Subcutaneous abdominal adipose tissue (tissue), 5 donors: ENCODE measurements at regions not wholly inside any gene's neighbourhood (a gene's known extent, or its start where the extent isn't known, plus 50 kb on each side); places are given as distances from the start of the nearest gene placed in this dataset.

Source experiments
- H3K27ac ChIP-seq: one replicate; pipeline ENCODE4 v1.7.0; 2013; ENCODE audit warnings: low read depth, mild to moderate bottlenecking, inconsistent platforms, low read length, moderate library complexity
- H3K27me3 ChIP-seq, 5 donors: one replicate each; pipeline ENCODE4 v1.7.0; 2013; ENCODE audit warnings: low read length in 5 of 5, inconsistent platforms in 1 of 5; ENCODE audit not compliant: control insufficient read depth in 5 of 5, insufficient read depth in 4 of 5
- H3K36me3 ChIP-seq, 5 donors: one replicate each; pipeline ENCODE4 v1.7.0; 2013; ENCODE audit warnings: low read length in 5 of 5; ENCODE audit not compliant: control insufficient read depth in 5 of 5, insufficient read depth in 5 of 5
- H3K4me1 ChIP-seq, 5 donors: one replicate each; pipeline ENCODE4 v1.7.0; 2013; ENCODE audit warnings: low read length in 5 of 5, mild to moderate bottlenecking in 3 of 5, moderate library complexity in 1 of 5; ENCODE audit not compliant: control insufficient read depth in 5 of 5, insufficient read depth in 5 of 5
- H3K4me3 ChIP-seq, 5 donors: one replicate each; pipeline ENCODE4 v1.7.0; 2013; ENCODE audit warnings: low read length in 5 of 5, low read depth in 1 of 5
- H3K9ac ChIP-seq, 5 donors: one replicate each; pipeline ENCODE4 v1.7.0; 2013; ENCODE audit warnings: low read length in 5 of 5, mild to moderate bottlenecking in 4 of 5, moderate library complexity in 3 of 5
- H3K9me3 ChIP-seq, 5 donors: one replicate each; pipeline ENCODE4 v1.7.0; 2013; ENCODE audit warnings: low read length in 5 of 5; ENCODE audit not compliant: control insufficient read depth in 5 of 5
- donor health status: healthy.
- donor health status: healthy.
- donor health status: healthy.
- donor health status: healthy.
- donor health status: healthy.

- Histone ChIP-seq H3K9ac (no peak overlapping the region), H3K27me3 (peaks cover 0 to 2% (median 0%) of the 10 kb centered on the region in 5 donors), H3K36me3 (no peaks in the 10 kb centered on the region), H3K27ac (no peak overlapping the region), H3K9me3 (peaks cover 0 to 2% (median 0%) of the 10 kb centered on the region in 5 donors), H3K4me3 (no peak overlapping the region), H3K4me1 (peaks cover 0 to 8% (median 4%) of the 10 kb centered on the region in 5 donors)
Measured at GRCh38 chr11:19567996-19568395, 144.6 kb upstream of the NAV2 start.

GRCh38 chr11:19566583-19567379 is 145.9 kb upstream of the NAV2 start:
- Histone ChIP-seq H3K27me3 (peaks cover 0 to 2% (median 0%) of the 10 kb centered on the region in 5 donors), H3K4me1 (peaks cover 0 to 8% (median 4%) of the 10 kb centered on the region in 5 donors), H3K27ac (no peak overlapping the region), H3K36me3 (no peaks in the 10 kb centered on the region), H3K4me3 (no peak overlapping the region), H3K9ac (no peak overlapping the region), H3K9me3 (peaks cover 0 to 2% (median 0%) of the 10 kb centered on the region in 5 donors)

GRCh38 chr11:19565639-19566038 is 147.0 kb upstream of the NAV2 start:
- no peak overlapping the region for H3K27ac ChIP-seq
- H3K9me3 ChIP-seq, result no peaks in the 10 kb centered on the region
- H3K36me3 ChIP-seq, result no peaks in the 10 kb centered on the region
- peaks cover 0 to 2% (median 0%) of the 10 kb centered on the region in 5 donors for H3K27me3 ChIP-seq
- H3K4me3 ChIP-seq, result no peak overlapping the region
- H3K9ac ChIP-seq, result no peak overlapping the region
- H3K4me1 ChIP-seq, result peaks cover 0 to 8% (median 4%) of the 10 kb centered on the region in 5 donors

- Histone ChIP-seq H3K4me3 (no peak overlapping the region), H3K9ac (no peak overlapping the region)
Measured at GRCh38 chr11:19562156-19562555, 150.5 kb upstream of the NAV2 start.

GRCh38 chr11:19561011-19561410 is 151.6 kb upstream of the NAV2 start:
- H3K27me3 ChIP-seq, result peaks cover 0 to 7% (median 0%) of the 10 kb centered on the region in 5 donors
- no peak overlapping the region for H3K9ac ChIP-seq
- peaks cover 0 to 8% (median 4%) of the 10 kb centered on the region in 5 donors for H3K4me1 ChIP-seq
- no peaks in the 10 kb centered on the region for H3K9me3 ChIP-seq
- no peak overlapping the region for H3K27ac ChIP-seq
- no peak overlapping the region for H3K4me3 ChIP-seq
- no peaks in the 10 kb centered on the region for H3K36me3 ChIP-seq

More at GRCh38 chr11:19562156-19562555, 150.5 kb upstream of the NAV2 start:
- Histone ChIP-seq H3K4me1 (peaks cover 0 to 8% (median 4%) of the 10 kb centered on the region in 5 donors), H3K36me3 (no peaks in the 10 kb centered on the region), H3K9me3 (no peaks in the 10 kb centered on the region), H3K27ac (no peak overlapping the region), H3K27me3 (peaks cover 0 to 7% (median 0%) of the 10 kb centered on the region in 5 donors)

GRCh38 chr11:19560156-19560555 is 152.5 kb upstream of the NAV2 start:
- H3K4me1 ChIP-seq, result peaks cover 0 to 8% (median 4%) of the 10 kb centered on the region in 5 donors
- H3K9me3 ChIP-seq, result no peaks in the 10 kb centered on the region
- peaks cover 0 to 7% (median 0%) of the 10 kb centered on the region in 5 donors for H3K27me3 ChIP-seq
- H3K4me3 ChIP-seq, result no peak overlapping the region
- H3K36me3 ChIP-seq, result no peaks in the 10 kb centered on the region
- no peak overlapping the region for H3K9ac ChIP-seq
- no peak overlapping the region for H3K27ac ChIP-seq

- Histone ChIP-seq H3K27me3 (peaks cover 0 to 7% (median 0%) of the 10 kb centered on the region in 5 donors), H3K4me3 (no peak overlapping the region), H3K27ac (no peak overlapping the region), H3K36me3 (no peaks in the 10 kb centered on the region), H3K9me3 (no peaks in the 10 kb centered on the region), H3K9ac (no peak overlapping the region), H3K4me1 (peaks cover 0 to 8% (median 4%) of the 10 kb centered on the region in 5 donors)
Measured at GRCh38 chr11:19559746-19560145, 152.9 kb upstream of the NAV2 start.

- no peak overlapping the region for H3K9ac ChIP-seq
Measured at GRCh38 chr11:19558189-19558986, 154.2 kb upstream of the NAV2 start.

GRCh38 chr11:19557720-19558140 is 154.9 kb upstream of the NAV2 start:
- H3K9me3 ChIP-seq, result no peaks in the 10 kb centered on the region
- H3K27me3 ChIP-seq, result peaks cover 0 to 7% (median 0%) of the 10 kb centered on the region in 5 donors
- H3K9ac ChIP-seq, result no peak overlapping the region
- H3K4me1 ChIP-seq, result peaks cover 0 to 7% (median 3%) of the 10 kb centered on the region in 5 donors
- no peak overlapping the region for H3K27ac ChIP-seq
- H3K36me3 ChIP-seq, result no peaks in the 10 kb centered on the region
- no peak overlapping the region for H3K4me3 ChIP-seq

More at GRCh38 chr11:19558189-19558986, 154.2 kb upstream of the NAV2 start:
- no peak overlapping the region for H3K4me3 ChIP-seq
- H3K36me3 ChIP-seq, result no peaks in the 10 kb centered on the region
- peaks cover 0 to 4% (median 3%) of the 10 kb centered on the region in 5 donors for H3K4me1 ChIP-seq
- no peaks in the 10 kb centered on the region for H3K9me3 ChIP-seq
- peaks cover 0 to 7% (median 0%) of the 10 kb centered on the region in 5 donors for H3K27me3 ChIP-seq
- no peak overlapping the region for H3K27ac ChIP-seq

GRCh38 chr11:19557185-19557584 is 155.5 kb upstream of the NAV2 start:
- no peak overlapping the region for H3K4me3 ChIP-seq

More at GRCh38 chr11:19557185-19557584, 155.5 kb upstream of the NAV2 start:
- no peak overlapping the region for H3K27ac ChIP-seq
- no peaks in the 10 kb centered on the region for H3K9me3 ChIP-seq
- no peak overlapping the region for H3K9ac ChIP-seq
- H3K4me1 ChIP-seq, result peaks cover 0 to 7% (median 3%) of the 10 kb centered on the region in 5 donors
- peaks cover 0 to 7% (median 0%) of the 10 kb centered on the region in 5 donors for H3K27me3 ChIP-seq
- H3K36me3 ChIP-seq, result no peaks in the 10 kb centered on the region
